Nephron (organoid): ENCODE measurements at regions not wholly inside any gene's neighbourhood (a gene's known extent, or its start where the extent isn't known, plus 50 kb on each side); places are given as distances from the start of the nearest gene placed in this dataset.

Source experiments
- H3K27ac Mint-ChIP-seq, 3 experiments: 2 replicates each; pipeline ENCODE4 v1.8.0; 2020; ENCODE audit warnings: mixed read lengths in 3 of 3, mild to moderate bottlenecking in 2 of 3, moderate library complexity in 1 of 3
- H3K27me3 Mint-ChIP-seq: 2 replicates; pipeline ENCODE4 v1.8.0; 2021; ENCODE audit warnings: low read depth, mild to moderate bottlenecking, moderate library complexity, mixed read lengths
- H3K36me3 Mint-ChIP-seq: 2 replicates; pipeline ENCODE4 v1.8.0; 2020; ENCODE audit warnings: low read depth, mixed read lengths
- H3K4me1 Mint-ChIP-seq: 2 replicates; pipeline ENCODE4 v1.8.0; 2020; ENCODE audit warnings: mixed read lengths
- H3K4me3 Mint-ChIP-seq, 3 experiments: 2 replicates each; pipeline ENCODE4 v1.8.0; 2020; ENCODE audit warnings: mild to moderate bottlenecking in 3 of 3, mixed read lengths in 3 of 3, moderate library complexity in 2 of 3
- H3K9me3 Mint-ChIP-seq: 2 replicates; pipeline ENCODE4 v1.8.0; 2020; ENCODE audit warnings: mixed read lengths
- TF ChIP-seq, protein P1 (sequence below), 3 experiments: fragments of 200-600 bp; sonication (generic); IDR thresholded peaks; one replicate each; pipeline ENCODE4 v1.5.0; 2021; ENCODE audit warnings: antibody characterized with exemption in 3 of 3; ENCODE audit not compliant: unreplicated experiment in 3 of 3

DNA sequence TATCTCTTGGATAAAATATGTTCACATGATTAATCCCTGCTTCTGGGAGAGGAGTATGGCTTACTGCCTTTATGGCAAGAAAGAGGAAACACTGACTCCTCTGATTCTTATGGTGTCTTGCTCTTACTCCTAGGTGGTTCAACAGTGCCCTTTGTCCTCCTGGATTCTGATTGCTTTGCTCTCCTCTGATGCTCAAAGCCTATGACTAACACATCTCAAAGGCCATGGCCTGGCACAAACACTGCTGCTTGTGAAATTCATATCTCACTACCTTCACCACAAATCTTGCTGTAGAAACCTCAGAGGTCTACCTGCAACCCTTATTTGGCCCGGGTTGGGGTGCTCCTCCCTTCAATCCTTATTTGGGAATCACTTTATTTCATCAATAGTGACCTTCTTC is 217.2 kb downstream of the C12orf50 start:
- Mint-ChIP-seq H3K4me3 (no peak overlapping the region), H3K27ac (peak overlapping the region; percentile 80 to 87 (median 83)), H3K27me3 (no peaks in the 10 kb centered on the region), H3K9me3 (no peaks in the 10 kb centered on the region), H3K36me3 (no peaks in the 10 kb centered on the region), H3K4me1 (peaks cover 46% of the 10 kb centered on the region)
- TF ChIP-seq, protein P1, sequence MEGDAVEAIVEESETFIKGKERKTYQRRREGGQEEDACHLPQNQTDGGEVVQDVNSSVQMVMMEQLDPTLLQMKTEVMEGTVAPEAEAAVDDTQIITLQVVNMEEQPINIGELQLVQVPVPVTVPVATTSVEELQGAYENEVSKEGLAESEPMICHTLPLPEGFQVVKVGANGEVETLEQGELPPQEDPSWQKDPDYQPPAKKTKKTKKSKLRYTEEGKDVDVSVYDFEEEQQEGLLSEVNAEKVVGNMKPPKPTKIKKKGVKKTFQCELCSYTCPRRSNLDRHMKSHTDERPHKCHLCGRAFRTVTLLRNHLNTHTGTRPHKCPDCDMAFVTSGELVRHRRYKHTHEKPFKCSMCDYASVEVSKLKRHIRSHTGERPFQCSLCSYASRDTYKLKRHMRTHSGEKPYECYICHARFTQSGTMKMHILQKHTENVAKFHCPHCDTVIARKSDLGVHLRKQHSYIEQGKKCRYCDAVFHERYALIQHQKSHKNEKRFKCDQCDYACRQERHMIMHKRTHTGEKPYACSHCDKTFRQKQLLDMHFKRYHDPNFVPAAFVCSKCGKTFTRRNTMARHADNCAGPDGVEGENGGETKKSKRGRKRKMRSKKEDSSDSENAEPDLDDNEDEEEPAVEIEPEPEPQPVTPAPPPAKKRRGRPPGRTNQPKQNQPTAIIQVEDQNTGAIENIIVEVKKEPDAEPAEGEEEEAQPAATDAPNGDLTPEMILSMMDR (IDR thresholded peaks at IDR 0.05; ENCODE audit: unreplicated experiment in 3 of 3) = no peak

DNA sequence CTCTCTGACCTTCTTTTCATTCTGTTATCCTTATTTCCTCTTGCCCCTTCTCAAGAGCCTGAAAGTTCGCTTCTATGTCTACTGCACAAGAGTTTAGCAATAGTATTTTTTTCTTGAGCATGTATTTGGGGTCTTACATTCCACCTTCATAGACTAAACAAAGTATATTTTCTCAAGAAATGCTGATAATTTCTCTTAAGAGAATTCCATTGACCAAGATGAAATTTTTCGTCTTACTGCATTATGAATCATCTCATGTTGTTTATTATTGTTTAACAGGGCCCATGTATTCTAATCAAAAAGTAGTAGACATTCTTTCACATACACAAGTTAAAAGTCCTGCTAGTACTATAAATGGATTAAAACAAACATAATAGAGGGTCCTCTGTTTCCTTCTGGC is 219.3 kb downstream of the C12orf50 start:
- TF ChIP-seq, protein P1 (IDR thresholded peaks at IDR 0.05; ENCODE audit: unreplicated experiment in 3 of 3) = no peak
- no peaks in the 10 kb centered on the region for H3K36me3 Mint-ChIP-seq
- H3K27ac Mint-ChIP-seq = peak overlapping the region in 1 of 3 experiments; percentile 20
- H3K27me3 Mint-ChIP-seq = no peaks in the 10 kb centered on the region
- peaks cover 44% of the 10 kb centered on the region for H3K4me1 Mint-ChIP-seq
- peaks cover 3% of the 10 kb centered on the region for H3K9me3 Mint-ChIP-seq
- H3K4me3 Mint-ChIP-seq = no peak overlapping the region

DNA sequence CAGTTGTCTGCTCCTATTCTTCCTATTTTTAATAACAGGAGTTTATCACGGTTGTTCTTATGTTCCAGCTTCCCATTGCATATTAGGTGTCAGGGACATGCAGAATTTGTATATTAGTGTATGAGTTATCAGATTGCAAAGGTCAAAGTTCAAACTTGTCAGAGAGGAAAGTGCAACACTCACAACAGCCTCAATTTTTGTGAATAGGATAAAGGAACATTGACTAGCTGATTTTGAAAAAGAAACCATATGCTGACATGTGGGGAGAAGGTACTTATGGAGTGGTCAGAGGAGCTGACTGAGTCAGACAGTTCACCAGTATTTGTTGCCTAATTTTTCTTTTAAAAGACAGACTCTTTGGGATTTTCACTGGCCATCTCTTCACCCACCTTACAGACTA is 222.1 kb downstream of the C12orf50 start:
- Mint-ChIP-seq H3K27ac (no peak overlapping the region), H3K9me3 (peaks cover 3% of the 10 kb centered on the region), H3K4me1 (peaks cover 23% of the 10 kb centered on the region), H3K36me3 (no peaks in the 10 kb centered on the region), H3K27me3 (no peaks in the 10 kb centered on the region), H3K4me3 (no peak overlapping the region)
- TF ChIP-seq, protein P1 (IDR thresholded peaks at IDR 0.05; ENCODE audit: unreplicated experiment in 3 of 3) = no peak

DNA sequence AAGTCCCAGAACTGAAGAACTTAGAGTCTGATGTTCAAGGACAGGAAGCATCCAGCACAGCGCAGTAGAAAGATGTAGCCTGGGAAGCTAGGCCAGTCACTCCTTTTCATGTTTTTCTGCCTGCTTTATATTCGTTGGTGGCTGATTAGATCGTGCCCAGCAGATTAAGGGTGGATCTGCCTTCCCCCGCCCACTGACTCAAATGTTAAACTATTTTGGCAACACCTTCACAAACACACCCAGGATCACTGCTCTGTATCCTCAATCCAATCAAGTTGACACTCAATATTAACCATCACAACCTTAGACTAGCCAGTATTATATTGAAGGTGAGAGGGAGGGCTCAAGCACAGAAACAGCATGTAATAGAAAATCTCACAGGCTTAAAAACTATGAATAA is 222.9 kb downstream of the C12orf50 start:
- Mint-ChIP-seq H3K27me3 (no peaks in the 10 kb centered on the region), H3K9me3 (peaks cover 3% of the 10 kb centered on the region), H3K36me3 (no peaks in the 10 kb centered on the region), H3K4me3 (no peak overlapping the region), H3K27ac (peak overlapping the region in 2 of 3 experiments; percentile 4 to 8), H3K4me1 (peaks cover 23% of the 10 kb centered on the region)
- TF ChIP-seq, protein P1 (IDR thresholded peaks at IDR 0.05; ENCODE audit: unreplicated experiment in 3 of 3) = no peak

DNA sequence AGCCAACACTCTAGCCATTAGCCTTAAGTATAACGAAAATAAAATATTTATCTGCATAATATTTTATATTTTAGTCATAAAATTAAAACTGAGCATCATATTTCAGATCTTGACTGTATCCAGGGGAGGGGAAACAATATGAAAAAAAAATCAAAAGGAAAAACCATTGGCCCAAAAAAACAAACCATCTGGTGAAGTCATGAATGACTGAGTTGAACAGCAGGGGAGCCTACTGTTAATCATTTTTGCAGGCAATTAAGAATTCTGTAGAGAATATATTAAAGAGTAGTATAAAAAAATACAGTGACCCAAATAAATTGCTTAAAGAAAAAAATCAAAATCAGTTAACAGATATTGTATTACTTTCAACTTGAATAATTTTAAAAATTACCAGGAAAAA is 224.8 kb downstream of the C12orf50 start:
- no peaks in the 10 kb centered on the region for H3K36me3 Mint-ChIP-seq
- H3K4me3 Mint-ChIP-seq = no peak overlapping the region
- peaks cover 11% of the 10 kb centered on the region for H3K4me1 Mint-ChIP-seq
- H3K9me3 Mint-ChIP-seq = peaks cover 3% of the 10 kb centered on the region
- TF ChIP-seq, protein P1 (IDR thresholded peaks at IDR 0.05; ENCODE audit: unreplicated experiment in 3 of 3) = no peak
- H3K27me3 Mint-ChIP-seq = no peaks in the 10 kb centered on the region
- H3K27ac Mint-ChIP-seq = no peak overlapping the region

DNA sequence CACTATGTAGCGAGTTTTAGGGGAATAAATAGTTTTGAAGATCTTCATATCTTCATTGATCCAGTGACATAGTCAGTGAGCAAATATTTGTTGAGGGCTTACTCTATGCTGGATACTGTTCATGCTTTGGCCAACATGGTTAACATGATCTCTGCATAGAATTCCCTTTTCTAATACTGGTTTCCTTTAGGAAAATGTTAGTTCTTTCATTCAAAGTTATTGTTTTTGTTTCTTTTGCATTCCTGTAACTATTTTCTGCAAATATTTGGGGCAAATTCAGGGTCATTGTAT is 226.5 kb downstream of the C12orf50 start:
- TF ChIP-seq, protein P1 (IDR thresholded peaks at IDR 0.05; ENCODE audit: unreplicated experiment in 3 of 3) = no peak
- Mint-ChIP-seq H3K4me1 (peaks cover 11% of the 10 kb centered on the region), H3K36me3 (no peaks in the 10 kb centered on the region), H3K27ac (no peak overlapping the region), H3K27me3 (no peaks in the 10 kb centered on the region), H3K9me3 (peaks cover 3% of the 10 kb centered on the region), H3K4me3 (no peak overlapping the region)
